WTC11 (cell line): ENCODE measurements at regions not wholly inside any gene's neighbourhood (a gene's known extent, or its start where the extent isn't known, plus 50 kb on each side); places are given as distances from the start of the nearest gene placed in this dataset.

Experiments
- CREM ChIP-seq: sonication (generic); formaldehyde crosslinking; IDR thresholded peaks from 2 replicates; pipeline ENCODE4 v1.8.1; 2022; ENCODE audit warnings: mild to moderate bottlenecking, missing genetic modification reagents, moderate library complexity
- CTCF ChIP-seq: fragments of 200-600 bp; IDR thresholded peaks from 2 replicates; pipeline ENCODE4 v1.8.0; 2022; ENCODE audit warnings: antibody characterized with exemption
- ESRRA ChIP-seq: sonication (generic); formaldehyde crosslinking; IDR thresholded peaks from 2 replicates; pipeline ENCODE4 v1.8.1; 2022; ENCODE audit warnings: mild to moderate bottlenecking, missing genetic modification reagents, borderline replicate concordance
- ETV6 ChIP-seq: sonication (generic); formaldehyde crosslinking; IDR thresholded peaks from 2 replicates; pipeline ENCODE4 v1.8.1; 2022; ENCODE audit warnings: mild to moderate bottlenecking, missing genetic modification reagents
- GABPB1 ChIP-seq: sonication (generic); formaldehyde crosslinking; IDR thresholded peaks from 2 replicates; pipeline ENCODE4 v1.8.1; 2023; ENCODE audit warnings: mild to moderate bottlenecking, missing genetic modification reagents
- GTF2I ChIP-seq: fragments of 250-450 bp; sonication (Bioruptor Pico); conservative IDR thresholded peaks from 2 replicates; pipeline ENCODE4 v1.4.0; 2021; ENCODE audit warnings: mild to moderate bottlenecking
- KAT7 ChIP-seq: sonication (generic); formaldehyde crosslinking; IDR thresholded peaks from 2 replicates; pipeline ENCODE4 v1.8.1; 2023; ENCODE audit warnings: missing genetic modification reagents, mild to moderate bottlenecking, borderline replicate concordance
- MAX ChIP-seq: sonication (generic); formaldehyde crosslinking; IDR thresholded peaks from 2 replicates; pipeline ENCODE4 v1.8.0; 2022; ENCODE audit warnings: mild to moderate bottlenecking, missing genetic modification reagents
- PRRX2 ChIP-seq: fragments of 250-450 bp; sonication (Bioruptor Pico); IDR thresholded peaks from 2 replicates; pipeline ENCODE4 v1.8.0; 2021; ENCODE audit warnings: mild to moderate bottlenecking
- RELA ChIP-seq: sonication (generic); formaldehyde crosslinking; IDR thresholded peaks from 2 replicates; pipeline ENCODE4 v1.8.1; 2022; ENCODE audit warnings: missing genetic modification reagents, mild to moderate bottlenecking, borderline replicate concordance
- TEAD1 ChIP-seq: sonication (generic); formaldehyde crosslinking; IDR thresholded peaks from 2 replicates; pipeline ENCODE4 v1.8.0; 2022; ENCODE audit warnings: mild to moderate bottlenecking, missing genetic modification reagents
- USF1 ChIP-seq: sonication (generic); formaldehyde crosslinking; IDR thresholded peaks from 2 replicates; pipeline ENCODE4 v1.8.0; 2022; ENCODE audit warnings: mild to moderate bottlenecking, missing genetic modification reagents
- ZNF232 ChIP-seq: sonication (generic); formaldehyde crosslinking; IDR thresholded peaks from 2 replicates; pipeline ENCODE4 v1.8.0; 2022; ENCODE audit warnings: mild to moderate bottlenecking, missing genetic modification reagents
- TF ChIP-seq, protein P1 (sequence below): sonication (generic); formaldehyde crosslinking; IDR thresholded peaks from 2 replicates; pipeline ENCODE4 v1.8.1; 2023; ENCODE audit warnings: mild to moderate bottlenecking, moderate library complexity, missing genetic modification reagents

GRCh38 chr3:187610981-187611511 lies 59.1 kb downstream of the SST start:
- TF ChIP-seq CTCF (no peak), ETV6 (CRISPR knock-in tag) (no peak), TEAD1 (CRISPR knock-in tag) (no peak), USF1 (CRISPR knock-in tag) (no peak), MAX (CRISPR knock-in tag) (no peak), GABPB1 (no peak), ZNF232 (CRISPR knock-in tag) (no peak), CREM (CRISPR knock-in tag) (no peak), PRRX2 (CRISPR knock-in tag) (no peak), ESRRA (CRISPR knock-in tag) (no peak), RELA (CRISPR knock-in tag) (no peak), GTF2I (CRISPR knock-in tag) (no peak), KAT7 (no peak)
- TF ChIP-seq, protein P1, sequence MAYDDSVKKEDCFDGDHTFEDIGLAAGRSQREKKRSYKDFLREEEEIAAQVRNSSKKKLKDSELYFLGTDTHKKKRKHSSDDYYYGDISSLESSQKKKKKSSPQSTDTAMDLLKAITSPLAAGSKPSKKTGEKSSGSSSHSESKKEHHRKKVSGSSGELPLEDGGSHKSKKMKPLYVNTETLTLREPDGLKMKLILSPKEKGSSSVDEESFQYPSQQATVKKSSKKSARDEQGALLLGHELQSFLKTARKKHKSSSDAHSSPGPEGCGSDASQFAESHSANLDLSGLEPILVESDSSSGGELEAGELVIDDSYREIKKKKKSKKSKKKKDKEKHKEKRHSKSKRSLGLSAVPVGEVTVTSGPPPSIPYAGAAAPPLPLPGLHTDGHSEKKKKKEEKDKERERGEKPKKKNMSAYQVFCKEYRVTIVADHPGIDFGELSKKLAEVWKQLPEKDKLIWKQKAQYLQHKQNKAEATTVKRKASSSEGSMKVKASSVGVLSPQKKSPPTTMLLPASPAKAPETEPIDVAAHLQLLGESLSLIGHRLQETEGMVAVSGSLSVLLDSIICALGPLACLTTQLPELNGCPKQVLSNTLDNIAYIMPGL (CRISPR knock-in tag): no peak
